HG03103 (cell line): ENCODE measurements at regions not wholly inside any gene's neighbourhood (a gene's known extent, or its start where the extent isn't known, plus 50 kb on each side); places are given as distances from the start of the nearest gene placed in this dataset.

Experiments
- ATAC-seq: cut with Tn5 transposase; IDR thresholded peaks from one replicate; pipeline ENCODE4 v1.9.1; 2021; ENCODE audit warnings: low read depth; ENCODE audit not compliant: unreplicated experiment

DNA sequence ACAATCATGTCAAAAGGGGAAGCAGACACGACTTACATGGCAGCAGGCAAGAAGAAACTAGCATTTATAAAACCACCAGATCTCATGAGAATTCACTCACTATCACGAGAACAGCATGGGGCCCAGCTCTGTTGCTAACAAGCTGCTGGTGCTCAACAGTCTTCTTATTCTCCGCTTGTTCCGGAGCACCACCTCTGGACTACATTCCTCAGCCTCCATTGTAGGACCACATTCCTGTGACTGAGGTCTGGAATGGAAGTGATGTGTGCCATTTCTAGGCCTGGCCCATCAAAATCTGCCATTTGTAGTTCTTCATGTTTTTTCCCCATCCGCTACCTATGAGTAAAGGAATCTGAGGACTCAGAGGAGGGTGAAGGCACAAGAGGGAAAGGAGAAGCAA lies 111.5 kb upstream of the PTCHD1 start:
- no peak for ATAC-seq

DNA sequence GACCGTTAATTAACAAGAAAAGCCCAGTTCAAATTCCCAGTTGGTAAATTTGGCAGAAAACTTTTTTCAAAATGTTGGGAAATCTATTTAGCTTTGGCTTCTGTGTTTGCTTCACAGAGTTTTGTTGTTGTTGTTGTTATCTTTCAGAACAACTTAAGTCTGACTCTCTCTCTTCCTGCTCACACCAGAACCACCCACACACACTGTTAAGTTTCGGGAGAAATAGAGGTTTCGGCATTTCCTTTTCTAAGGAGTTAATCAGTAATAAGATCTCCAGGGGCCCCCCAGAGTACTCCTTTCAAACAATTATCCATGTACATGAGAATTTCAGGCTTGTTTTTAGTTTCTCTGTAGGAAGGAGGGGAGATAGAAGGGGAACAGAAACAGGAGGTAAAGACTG lies 106.2 kb upstream of the PTCHD1 start:
- no peak for ATAC-seq

DNA sequence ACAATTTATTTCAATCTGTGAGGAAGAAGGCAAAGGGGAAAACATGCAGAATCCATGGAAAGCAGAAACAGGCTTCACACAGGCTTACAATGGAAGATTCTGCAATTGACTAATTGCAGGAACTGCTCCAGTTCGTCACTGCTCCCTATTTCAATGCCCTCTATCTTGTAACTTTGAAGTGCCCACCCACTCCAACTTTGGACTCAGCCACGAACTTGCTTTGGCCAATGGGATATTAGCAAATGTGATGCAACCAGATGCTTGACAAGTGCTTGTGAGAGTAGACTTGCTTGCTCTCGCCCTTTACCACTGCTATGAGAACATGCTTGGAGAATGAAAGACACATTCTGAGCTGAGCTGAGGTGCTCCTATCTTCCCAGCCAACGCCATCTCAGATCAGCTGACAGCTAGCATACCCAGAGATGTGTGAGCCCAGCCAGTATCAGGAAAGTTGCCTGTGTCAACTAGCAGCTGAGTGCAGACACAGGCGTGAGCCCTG lies 105.7 kb upstream of the PTCHD1 start:
- ATAC-seq: no peak

DNA sequence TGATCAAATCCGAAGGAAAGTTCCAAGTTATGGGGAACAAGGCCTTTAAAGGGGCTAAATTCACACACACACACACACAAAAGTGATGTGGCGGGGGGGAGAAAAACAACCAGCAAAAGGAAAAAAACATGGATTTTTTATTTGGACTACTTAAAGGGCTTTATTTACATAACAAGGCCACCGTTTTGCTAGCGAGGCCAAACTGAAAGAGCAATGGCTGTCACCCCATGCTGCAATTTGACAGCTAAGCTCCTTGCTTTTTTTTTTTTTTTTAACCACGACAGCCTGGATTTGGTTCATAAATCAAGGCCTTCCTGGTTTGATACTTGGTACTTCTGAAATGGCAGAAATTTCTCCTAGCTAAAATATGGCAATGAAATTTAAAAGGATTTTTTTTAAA lies 99.6 kb upstream of the PTCHD1 start:
- no peak for ATAC-seq

DNA sequence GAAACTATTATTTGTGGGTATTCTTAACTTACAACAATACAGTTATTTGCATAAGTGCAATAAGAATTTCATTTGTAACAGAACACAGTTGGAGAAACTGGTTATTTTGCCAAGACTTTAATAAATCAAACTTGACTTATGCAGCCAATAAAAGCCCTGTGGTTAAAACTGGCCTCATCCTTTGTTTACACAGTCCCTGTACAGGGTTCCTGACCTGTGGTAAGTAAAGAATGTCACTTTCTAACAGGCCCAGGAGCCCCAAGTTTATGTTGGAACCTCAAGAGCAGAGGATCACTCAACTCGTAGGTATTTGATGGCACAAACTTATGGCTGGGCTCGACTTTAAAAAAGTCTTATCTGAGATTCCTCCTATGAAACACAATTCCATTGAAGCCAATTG lies 88.6 kb upstream of the PTCHD1 start:
- no peak for ATAC-seq

DNA sequence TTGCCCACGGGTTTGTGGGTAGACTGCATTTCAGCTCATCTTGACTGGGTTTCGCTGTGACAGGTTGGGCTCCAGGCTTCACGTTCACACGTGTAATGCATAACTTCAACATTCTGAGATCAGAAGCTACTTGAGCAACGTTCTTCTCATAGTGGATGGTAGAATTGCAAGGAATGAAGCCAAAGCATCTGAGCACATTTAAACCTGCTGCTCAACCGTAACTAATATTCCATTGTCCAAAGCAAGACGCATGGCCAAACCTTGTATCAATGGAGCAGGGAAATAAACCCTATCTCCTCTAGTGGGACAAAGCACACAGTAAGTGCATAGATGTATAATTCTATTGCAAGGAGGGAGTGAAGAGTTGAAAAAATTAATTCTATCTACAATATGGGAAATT lies 86.5 kb upstream of the PTCHD1 start:
- no peak for ATAC-seq

DNA sequence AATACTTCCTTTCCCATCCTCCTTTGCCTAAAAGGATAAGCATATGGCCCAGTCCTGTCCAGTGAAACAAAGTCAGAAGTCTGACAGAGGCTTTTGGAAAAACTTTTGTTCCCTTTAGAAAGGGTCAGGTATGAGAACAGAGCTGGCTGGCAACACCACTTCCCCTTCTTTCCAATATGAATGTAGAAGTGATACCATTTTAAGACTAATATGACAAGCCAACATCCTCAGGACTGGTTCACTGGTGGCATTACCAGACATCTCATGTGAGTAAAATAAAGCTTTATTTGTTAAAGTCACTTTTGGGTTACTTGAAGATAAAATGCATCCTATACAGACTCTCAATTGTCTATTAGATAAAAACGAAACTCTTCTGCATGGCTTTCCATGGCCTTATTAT lies 83.6 kb upstream of the PTCHD1 start:
- ATAC-seq: no peak

DNA sequence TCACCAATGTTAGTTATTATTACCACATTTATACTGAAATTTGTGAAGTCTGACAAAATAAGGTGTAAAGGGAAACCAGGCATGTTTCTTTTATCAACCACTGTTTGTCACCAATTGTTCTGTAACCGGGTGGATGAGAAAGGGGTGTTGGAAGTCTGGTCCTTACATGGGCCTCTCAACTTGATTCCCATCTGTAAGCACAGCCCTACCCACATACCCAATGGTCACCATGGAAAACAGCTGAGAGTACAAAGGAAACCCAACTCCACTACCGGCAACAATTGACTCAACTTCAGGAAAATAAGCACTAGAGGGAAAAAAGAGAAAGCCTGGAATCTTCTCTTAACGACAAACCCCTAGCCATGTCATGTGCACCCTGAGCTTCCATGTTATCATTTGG lies 70.8 kb upstream of the PTCHD1 start:
- ATAC-seq: no peak

DNA sequence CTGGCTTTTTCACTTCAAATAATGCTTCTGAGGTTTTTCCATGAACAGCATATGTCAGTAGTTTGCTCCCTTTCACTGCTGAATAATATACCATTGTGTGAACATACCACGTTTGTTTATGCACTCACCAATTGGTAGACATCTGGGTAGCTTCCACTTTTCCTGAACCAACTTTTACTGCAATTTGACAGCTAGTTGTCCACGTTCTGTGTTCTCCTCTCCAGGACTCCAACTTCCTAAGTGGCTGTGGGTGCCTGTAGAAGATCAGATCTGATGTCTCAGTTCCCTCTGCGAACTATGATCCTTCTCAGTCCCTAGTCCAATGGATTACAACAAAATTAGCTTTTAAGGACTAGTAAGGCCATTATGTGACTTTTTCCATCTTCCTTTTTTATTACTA lies 64.7 kb upstream of the PTCHD1 start:
- no peak for ATAC-seq

DNA sequence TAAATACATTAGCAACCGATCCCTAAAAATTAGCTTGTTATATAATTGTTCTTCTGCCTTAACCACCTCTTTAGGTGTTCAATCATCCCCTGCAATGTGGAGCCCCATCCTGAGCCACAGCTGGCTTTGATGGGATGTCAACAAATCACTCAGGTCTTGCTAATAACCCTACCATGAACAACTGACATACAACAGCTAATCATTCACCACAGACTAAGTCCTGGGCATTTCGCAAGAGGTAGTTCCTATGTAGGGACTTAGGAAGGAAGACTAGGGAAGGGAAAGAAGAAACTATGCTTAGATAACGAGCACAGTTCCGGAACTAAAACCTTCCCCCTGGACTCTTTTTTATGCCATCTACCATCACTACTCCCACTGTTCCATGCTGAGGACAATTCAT lies 63.6 kb upstream of the PTCHD1 start:
- no peak for ATAC-seq

DNA sequence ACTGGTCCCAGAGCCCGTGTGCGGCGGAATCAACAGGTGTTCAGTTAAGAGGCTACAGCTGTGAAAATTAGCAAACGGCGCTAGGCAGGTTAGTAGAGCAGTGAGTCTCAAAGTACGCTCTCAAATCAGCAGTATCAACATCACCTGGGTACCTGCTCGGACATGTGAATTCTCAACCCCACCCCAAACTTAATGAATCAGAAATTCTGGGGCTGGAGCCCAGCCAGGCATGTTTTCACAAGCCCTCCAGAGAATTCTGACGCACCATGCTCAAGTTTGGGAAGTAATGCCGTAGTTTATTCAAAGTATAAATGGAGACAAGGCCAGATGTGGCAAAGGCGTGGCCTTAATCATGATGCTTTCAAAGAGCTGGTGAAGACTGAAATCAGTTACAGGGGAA lies 58.2 kb upstream of the PTCHD1 start:
- no peak for ATAC-seq
